SU-DHL-6 (cell line): ENCODE measurements at regions not wholly inside any gene's neighbourhood (a gene's known extent, or its start where the extent isn't known, plus 50 kb on each side); places are given as distances from the start of the nearest gene placed in this dataset.

Experiments used
- CTCF ChIP-seq: fragments of 200-600 bp; sonication (generic); IDR thresholded peaks from one replicate; pipeline ENCODE4 v1.5.1; 2017; ENCODE audit warnings: antibody characterized with exemption, mild to moderate bottlenecking, low read length, moderate library complexity; ENCODE audit not compliant: insufficient read depth, poor library complexity, severe bottlenecking
- EZH2phosphoT487 ChIP-seq: fragments of 200-600 bp; sonication (generic), shearing (Covaris generic); conservative IDR thresholded peaks from 2 replicates; pipeline ENCODE4 v1.6.1; 2018; ENCODE audit warnings: mild to moderate bottlenecking, antibody characterized with exemption, low read length, moderate library complexity, mixed read lengths

GRCh38 chr2:88856409-88857135 is 165.1 kb downstream of the RPIA start:
- TF ChIP-seq CTCF: no peak
- no peak for TF ChIP-seq EZH2phosphoT487
